GM23338 (cell line): ENCODE measurements at regions not wholly inside any gene's neighbourhood (a gene's known extent, or its start where the extent isn't known, plus 50 kb on each side); places are given as distances from the start of the nearest gene placed in this dataset.

Experiments
- ATAC-seq: fragments of 200-7000 bp; cut with Tn5 transposase; 3 replicates; pipeline ENCODE4 v1.9.1; 2020
- DNase-seq: peaks from one replicate; pipeline ENCODE4 v3.0.0-alpha.2; 2015; ENCODE audit warnings: low spot score
- H2AFZ ChIP-seq: fragments of 200-600 bp; sonication (generic); 2 replicates; pipeline ENCODE4 v1.8.0; 2016; ENCODE audit warnings: antibody characterized with exemption, mild to moderate bottlenecking, moderate library complexity
- H3F3A ChIP-seq: fragments of 200-600 bp; sonication (generic); replicated peaks from 2 replicates; pipeline ENCODE4 v1.8.0; 2017; ENCODE audit warnings: antibody characterized with exemption, mixed run types, low read depth
- H3K27ac ChIP-seq: fragments of 200-600 bp; sonication (generic); 2 replicates; pipeline ENCODE4 v1.6.1; 2016; ENCODE audit warnings: low read depth
- H3K27me3 ChIP-seq: fragments of 200-600 bp; sonication (generic); 2 replicates; pipeline ENCODE4 v1.8.0; 2016; ENCODE audit warnings: mild to moderate bottlenecking, mixed run types, moderate library complexity; ENCODE audit not compliant: insufficient read depth
- H3K36me3 ChIP-seq: fragments of 200-600 bp; sonication (generic); 2 replicates; pipeline ENCODE4 v1.8.0; 2016; ENCODE audit warnings: mild to moderate bottlenecking; ENCODE audit not compliant: insufficient read depth
- H3K4me1 ChIP-seq: fragments of 200-600 bp; sonication (generic); 2 replicates; pipeline ENCODE4 v1.8.0; 2016; ENCODE audit warnings: mild to moderate bottlenecking, moderate library complexity; ENCODE audit not compliant: insufficient read depth
- H3K4me2 ChIP-seq: fragments of 200-600 bp; sonication (generic); 2 replicates; pipeline ENCODE4 v1.7.1; 2017; ENCODE audit warnings: mixed run types
- H3K4me3 ChIP-seq: fragments of 200-600 bp; sonication (generic); 2 replicates; pipeline ENCODE4 v1.6.1; 2016; ENCODE audit warnings: mixed run types
- H3K79me2 ChIP-seq: fragments of 200-600 bp; sonication (generic); replicated peaks from 2 replicates; pipeline ENCODE4 v1.8.0; 2017; ENCODE audit warnings: mild to moderate bottlenecking; ENCODE audit not compliant: insufficient read depth
- H3K9me2 ChIP-seq: fragments of 200-600 bp; sonication (generic); 2 replicates; pipeline ENCODE4 v1.8.0; 2017; ENCODE audit not compliant: insufficient read depth
- H4K20me1 ChIP-seq: fragments of 200-600 bp; sonication (generic); replicated peaks from 2 replicates; pipeline ENCODE4 v1.8.0; 2017; ENCODE audit warnings: mild to moderate bottlenecking; ENCODE audit not compliant: insufficient read depth
- H3K27ac Mint-ChIP-seq: 2 replicates; pipeline ENCODE4 v1.8.0; 2020; ENCODE audit warnings: inconsistent platforms, mild to moderate bottlenecking, moderate library complexity, mixed read lengths
- H3K27me3 Mint-ChIP-seq: 3 replicates; pipeline ENCODE4 v1.8.0; 2022; ENCODE audit warnings: low read depth, mild to moderate bottlenecking, moderate library complexity, mixed read lengths, inconsistent platforms; ENCODE audit not compliant: insufficient read depth, poor library complexity
- H3K36me3 Mint-ChIP-seq: 3 replicates; pipeline ENCODE4 v1.8.0; 2021; ENCODE audit warnings: low read depth, mild to moderate bottlenecking, inconsistent platforms, moderate library complexity, mixed read lengths
- H3K4me1 Mint-ChIP-seq: 3 replicates; pipeline ENCODE4 v1.8.0; 2020; ENCODE audit warnings: mild to moderate bottlenecking, inconsistent platforms, mixed read lengths
- H3K4me3 Mint-ChIP-seq: 3 replicates; pipeline ENCODE4 v1.8.0; 2021; ENCODE audit warnings: moderate library complexity, mild to moderate bottlenecking, inconsistent platforms, mixed read lengths
- H3K9me3 Mint-ChIP-seq: 3 replicates; pipeline ENCODE4 v1.8.0; 2020; ENCODE audit warnings: moderate library complexity, mild to moderate bottlenecking, inconsistent platforms, mixed read lengths
- CREB1 ChIP-seq: fragments of 250-450 bp; sonication (Bioruptor Pico); IDR thresholded peaks from 2 replicates; pipeline ENCODE4 v1.5.0; 2020; ENCODE audit warnings: low read depth, mild to moderate bottlenecking, moderate library complexity
- CTCF ChIP-seq, 2 experiments: fragments of 200-600 bp in 1 of 2; sonication (generic) in 1 of 2; conservative IDR thresholded peaks; 2 replicates each; pipeline versions ENCODE4 v1.5.1 to v1.6.1; 2016 to 2017; ENCODE audit warnings: antibody characterized with exemption in 2 of 2, low read depth in 2 of 2, mild to moderate bottlenecking in 2 of 2, moderate library complexity in 1 of 2
- ETS1 ChIP-seq: IDR thresholded peaks from 2 replicates; pipeline ENCODE4 v1.6.1; 2016; ENCODE audit warnings: antibody characterized with exemption
- EZH2 ChIP-seq: fragments of 200-600 bp; sonication (generic); IDR thresholded peaks from one replicate; pipeline ENCODE4 v1.8.0; 2017; ENCODE audit warnings: antibody characterized with exemption, mild to moderate bottlenecking, low read depth; ENCODE audit not compliant: unreplicated experiment
- EZH2phosphoT487 ChIP-seq: fragments of 200-600 bp; sonication (generic); IDR thresholded peaks from one replicate; pipeline ENCODE4 v1.8.1; 2018; ENCODE audit warnings: antibody characterized with exemption; ENCODE audit not compliant: unreplicated experiment
- NANOG ChIP-seq: IDR thresholded peaks from 2 replicates; pipeline ENCODE4 v1.6.1; 2016; ENCODE audit warnings: antibody characterized with exemption, borderline replicate concordance
- POLR2AphosphoS5 ChIP-seq: IDR thresholded peaks from 2 replicates; pipeline ENCODE4 v1.6.1; 2016; ENCODE audit warnings: antibody characterized with exemption, low read depth
- REST ChIP-seq: IDR thresholded peaks from one replicate; pipeline ENCODE4 v1.6.1; 2018; ENCODE audit warnings: antibody characterized with exemption; ENCODE audit not compliant: unreplicated experiment
- STAT1 ChIP-seq: IDR thresholded peaks from one replicate; pipeline ENCODE4 v1.6.1; 2016; ENCODE audit warnings: antibody characterized with exemption; ENCODE audit not compliant: unreplicated experiment
- ZNF114 ChIP-seq: fragments of 250-450 bp; sonication (Bioruptor Pico); IDR thresholded peaks from 2 replicates; pipeline ENCODE4 v1.5.0; 2020; ENCODE audit warnings: mild to moderate bottlenecking, moderate library complexity
- ZNF331 ChIP-seq: fragments of 250-450 bp; sonication (Bioruptor Pico); IDR thresholded peaks from 2 replicates; pipeline ENCODE4 v1.5.0; 2020; ENCODE audit warnings: low read depth, mild to moderate bottlenecking, moderate library complexity

GRCh38 chr10:44512431-44513022 lies 127.6 kb upstream of the CXCL12 start:
- TF ChIP-seq EZH2phosphoT487 (no peak), STAT1 (no peak)
- H3K9me2 ChIP-seq = 0 out of 2 replicates have a peak, but pooled peaks cover 3% of the 10 kb centered on the region
- no peaks in the 10 kb centered on the region for H3K79me2 ChIP-seq
- H3K4me1 Mint-ChIP-seq = no peaks in the 10 kb centered on the region
- peaks cover 2% of the 10 kb centered on the region; the same call in 1 of the 3 replicates for H3K36me3 Mint-ChIP-seq
- H3K27ac ChIP-seq = no peak overlapping the region
- H2AFZ ChIP-seq = no peak overlapping the region
- H3F3A ChIP-seq = no peaks in the 10 kb centered on the region
- no peaks in the 10 kb centered on the region for H3K27me3 ChIP-seq
- ATAC-seq (no peak), DNase-seq (no peak)
- H3K27me3 Mint-ChIP-seq = no peaks in the 10 kb centered on the region
- H3K36me3 ChIP-seq = no peaks in the 10 kb centered on the region
- H3K4me2 ChIP-seq = no peak overlapping the region
- no peaks in the 10 kb centered on the region for H3K4me1 ChIP-seq
- H4K20me1 ChIP-seq = no peaks in the 10 kb centered on the region
- no peak overlapping the region for H3K27ac Mint-ChIP-seq
- no peak overlapping the region for H3K4me3 Mint-ChIP-seq
- no peaks in the 10 kb centered on the region; the same call in 2 of the 3 replicates for H3K9me3 Mint-ChIP-seq
- H3K4me3 ChIP-seq = no peak overlapping the region

- no peak overlapping the region for H3K4me2 ChIP-seq
- no peaks in the 10 kb centered on the region for H3K9me3 Mint-ChIP-seq
- H3K4me3 ChIP-seq = no peak overlapping the region
- H3K27ac ChIP-seq = no peak overlapping the region
- no peaks in the 10 kb centered on the region for H3K27me3 Mint-ChIP-seq
- H3K4me3 Mint-ChIP-seq = no peak overlapping the region
- no peaks in the 10 kb centered on the region for H4K20me1 ChIP-seq
- DNase-seq (no peak), ATAC-seq (no peak)
- H3K36me3 ChIP-seq = no peaks in the 10 kb centered on the region
- peaks cover under 1% of the 10 kb centered on the region; the same call in 1 of the 3 replicates for H3K36me3 Mint-ChIP-seq
- H2AFZ ChIP-seq = no peak overlapping the region
- no peak overlapping the region for H3K27ac Mint-ChIP-seq
- no peaks in the 10 kb centered on the region for H3K4me1 Mint-ChIP-seq
- H3K4me1 ChIP-seq = no peaks in the 10 kb centered on the region
- no peak for TF ChIP-seq EZH2
- peak; percentile 11 to 33; a peak in 1 of 4 replicates for TF ChIP-seq CTCF (conservative IDR thresholded peaks at IDR 0.05; ENCODE audit: low read depth in 2 of 2)
- H3K9me2 ChIP-seq = 0 out of 2 replicates have a peak, but pooled peaks cover 6% of the 10 kb centered on the region
- no peaks in the 10 kb centered on the region for H3F3A ChIP-seq
- no peaks in the 10 kb centered on the region for H3K27me3 ChIP-seq
- H3K79me2 ChIP-seq = no peaks in the 10 kb centered on the region
These were observed 128.7 kb upstream of the CXCL12 start for GRCh38 chr10:44513591-44513990.

GRCh38 chr10:44516891-44517290 lies 132.0 kb upstream of the CXCL12 start:
- Histone ChIP-seq H3K4me3 (no peak overlapping the region), H3K36me3 (no peaks in the 10 kb centered on the region), H3K27me3 (no peaks in the 10 kb centered on the region), H3F3A (no peaks in the 10 kb centered on the region), H3K27ac (no peak overlapping the region), H2AFZ (no peak overlapping the region), H3K79me2 (no peaks in the 10 kb centered on the region), H3K4me2 (no peak overlapping the region), H3K4me1 (no peaks in the 10 kb centered on the region), H4K20me1 (no peaks in the 10 kb centered on the region), H3K9me2 (0 out of 2 replicates have a peak, but pooled peaks cover 3% of the 10 kb centered on the region)
- Mint-ChIP-seq H3K36me3 (no peaks in the 10 kb centered on the region), H3K27ac (no peak overlapping the region), H3K9me3 (no peaks in the 10 kb centered on the region), H3K4me1 (no peaks in the 10 kb centered on the region), H3K4me3 (no peak overlapping the region), H3K27me3 (no peaks in the 10 kb centered on the region)
- no peak for DNase-seq
- TF ChIP-seq ETS1 = no peak
- no peak for TF ChIP-seq CREB1 (CRISPR knock-in tag)
- no peak for TF ChIP-seq STAT1
- TF ChIP-seq ZNF331 (CRISPR knock-in tag) = no peak
- no peak for TF ChIP-seq POLR2AphosphoS5
- TF ChIP-seq NANOG = no peak
- TF ChIP-seq EZH2phosphoT487 = no peak
- no peak for TF ChIP-seq ZNF114 (CRISPR knock-in tag)
- no peak for TF ChIP-seq REST
- no peak for ATAC-seq
